Esophagus (tissue), 2 donors: ENCODE measurements at regions not wholly inside any gene's neighbourhood (a gene's known extent, or its start where the extent isn't known, plus 50 kb on each side); places are given as distances from the start of the nearest gene placed in this dataset.
"Not testable (repeated sequence)": the region's sequence is repeated elsewhere in the genome, so short reads cannot be mapped to it uniquely, and the experiment has no call there.

Experiments
- H3K27ac ChIP-seq, 2 donors: one replicate each; pipeline ENCODE4 v1.5.1; 2013; ENCODE audit warnings: low read depth in 2 of 2, mild to moderate bottlenecking in 2 of 2, inconsistent platforms in 1 of 2, low read length in 1 of 2, moderate library complexity in 1 of 2
- H3K27me3 ChIP-seq, 2 donors: one replicate each; pipeline ENCODE4 v1.6.1; 2013; ENCODE audit warnings: low read length in 2 of 2, control low read depth in 1 of 2, mild to moderate bottlenecking in 1 of 2; ENCODE audit not compliant: insufficient read depth in 2 of 2, control insufficient read depth in 1 of 2
- H3K36me3 ChIP-seq, 2 donors: one replicate each; pipeline ENCODE4 v1.6.1; 2013; ENCODE audit warnings: low read length in 1 of 2; ENCODE audit not compliant: control insufficient read depth in 2 of 2, insufficient read depth in 2 of 2
- H3K4me1 ChIP-seq, 2 donors: one replicate each; pipeline ENCODE4 v1.6.1; 2013; ENCODE audit warnings: low read length in 1 of 2; ENCODE audit not compliant: control insufficient read depth in 2 of 2, insufficient read depth in 2 of 2
- H3K4me3 ChIP-seq, 2 donors: one replicate each; pipeline ENCODE4 v1.5.1; 2013; ENCODE audit warnings: low read length in 2 of 2, mild to moderate bottlenecking in 2 of 2, low read depth in 1 of 2, moderate library complexity in 1 of 2
- H3K9me3 ChIP-seq, 2 donors: one replicate each; pipeline ENCODE4 v1.6.1; 2013; ENCODE audit warnings: mild to moderate bottlenecking in 2 of 2, low read depth in 1 of 2, low read length in 1 of 2, moderate library complexity in 1 of 2; ENCODE audit not compliant: control insufficient read depth in 2 of 2, insufficient read depth in 1 of 2
- WGBS, 2 donors: extraction: QIAGEN DNeasy Blood & Tissue Kit; methylation state at CpG; one replicate each; pipeline ENCODE4 v1.1.7; 2013; 5-methylcytosine and 5-hydroxymethylcytosine counted together
- donor health status: healthy with polysubstance abuse.
- donor health status: Bipolar disorder and iron deficiency.

- Histone ChIP-seq H3K36me3 (no peaks in the 10 kb centered on the region), H3K4me3 (no peak overlapping the region), H3K4me1 (no peaks in the 10 kb centered on the region), H3K27me3 (no peaks in the 10 kb centered on the region), H3K27ac (no peak overlapping the region), H3K9me3 (no peaks in the 10 kb centered on the region)
- WGBS, 2 donors = 15 to 17% methylated on average over 4 of the region's 4 CpGs
These were observed 196.6 kb upstream of the TMEM196 start for GRCh38 chr7:19969859-19970493.

- no peak overlapping the region for H3K27ac ChIP-seq
- H3K27me3 ChIP-seq = no peaks in the 10 kb centered on the region
- no peaks in the 10 kb centered on the region for H3K36me3 ChIP-seq
- H3K9me3 ChIP-seq = no peaks in the 10 kb centered on the region
- H3K4me1 ChIP-seq = no peaks in the 10 kb centered on the region
- no peak overlapping the region for H3K4me3 ChIP-seq
- WGBS, 2 donors = 54 to 56% methylated on average over 2 of the region's 2 CpGs
These were observed 190.8 kb upstream of the TMEM196 start for GRCh38 chr7:19964246-19964645.

- Histone ChIP-seq H3K9me3 (no peaks in the 10 kb centered on the region), H3K27ac (no peak overlapping the region)
- WGBS, 2 donors = 79 to 84% methylated on average over 1 of the region's 1 CpG
These were observed 190.3 kb upstream of the TMEM196 start for GRCh38 chr7:19963695-19964094.

GRCh38 chr7:19958309-19958896 lies 185.0 kb upstream of the TMEM196 start:
- Histone ChIP-seq H3K4me1 (no peaks in the 10 kb centered on the region), H3K9me3 (peaks cover 2 to 4% of the 10 kb centered on the region in 2 donors), H3K36me3 (no peaks in the 10 kb centered on the region), H3K27me3 (no peaks in the 10 kb centered on the region), H3K27ac (peak overlapping the region in 1 of 2 donors; percentile 31), H3K4me3 (no peak overlapping the region)
- WGBS, 2 donors = 60 to 61% methylated on average over 3 of the region's 3 CpGs

More at GRCh38 chr7:19963695-19964094, 190.3 kb upstream of the TMEM196 start:
- Histone ChIP-seq H3K4me3 (no peak overlapping the region), H3K4me1 (no peaks in the 10 kb centered on the region), H3K27me3 (no peaks in the 10 kb centered on the region), H3K36me3 (no peaks in the 10 kb centered on the region)

- H3K4me1 ChIP-seq = no peaks in the 10 kb centered on the region
- H3K36me3 ChIP-seq = no peaks in the 10 kb centered on the region
- H3K27me3 ChIP-seq = no peaks in the 10 kb centered on the region
- H3K9me3 ChIP-seq = peaks cover 2 to 4% of the 10 kb centered on the region in 2 donors
- H3K4me3 ChIP-seq = no peak overlapping the region
- H3K27ac ChIP-seq = no peak overlapping the region
- 85 to 93% methylated on average over 1 of the region's 1 CpG for WGBS, 2 donors
These were observed 184.2 kb upstream of the TMEM196 start for GRCh38 chr7:19957664-19958063.

GRCh38 chr7:19954166-19954565 lies 180.7 kb upstream of the TMEM196 start:
- not testable (repeated sequence) for H3K36me3 ChIP-seq, H3K9me3 ChIP-seq
- WGBS, 2 donors = 77 to 78% methylated on average over 6 to 7 of the region's 7 CpGs

GRCh38 chr7:19953411-19953810 lies 180.0 kb upstream of the TMEM196 start:
- not testable (repeated sequence) for H3K27ac ChIP-seq, H3K4me1 ChIP-seq, H3K36me3 ChIP-seq, H3K27me3 ChIP-seq, H3K4me3 ChIP-seq, H3K9me3 ChIP-seq
- 82 to 90% methylated on average over 5 of the region's 5 CpGs for WGBS, 2 donors

More at GRCh38 chr7:19954166-19954565, 180.7 kb upstream of the TMEM196 start:
- H3K27ac ChIP-seq, H3K4me1 ChIP-seq, H3K27me3 ChIP-seq, H3K4me3 ChIP-seq: not testable (repeated sequence)

GRCh38 chr7:19948160-19948559 lies 174.7 kb upstream of the TMEM196 start:
- H3K36me3 ChIP-seq = no peaks in the 10 kb centered on the region
- no peaks in the 10 kb centered on the region for H3K9me3 ChIP-seq
- H3K4me1 ChIP-seq = no peaks in the 10 kb centered on the region
- WGBS, 2 donors = 73 to 76% methylated on average over 3 of the region's 3 CpGs
- H3K27me3 ChIP-seq = no peaks in the 10 kb centered on the region
- no peak overlapping the region for H3K4me3 ChIP-seq
- H3K27ac ChIP-seq = no peak overlapping the region

- H3K27me3 ChIP-seq = no peaks in the 10 kb centered on the region
- H3K9me3 ChIP-seq = no peaks in the 10 kb centered on the region
- no peaks in the 10 kb centered on the region for H3K36me3 ChIP-seq
- no peaks in the 10 kb centered on the region for H3K4me1 ChIP-seq
- H3K4me3 ChIP-seq = no peak overlapping the region
- no peak overlapping the region for H3K27ac ChIP-seq
- 80 to 81% methylated on average over 5 of the region's 5 CpGs for WGBS, 2 donors
These were observed 171.1 kb upstream of the TMEM196 start for GRCh38 chr7:19944363-19945120.
